ENCODE measurements at regions not wholly inside any gene's neighbourhood (a gene's known extent, or its start where the extent isn't known, plus 50 kb on each side); places are given as distances from the start of the nearest gene placed in this dataset.
"Not testable (repeated sequence)": the region's sequence is repeated elsewhere in the genome, so short reads cannot be mapped to it uniquely, and the experiment has no call there.

- no peak for DNase-seq (ENCODE audit: low read depth in 2 of 2)
Measured at GRCh38 chr6:106849676-106850332, 124.7 kb downstream of the CD24 start.

DNA sequence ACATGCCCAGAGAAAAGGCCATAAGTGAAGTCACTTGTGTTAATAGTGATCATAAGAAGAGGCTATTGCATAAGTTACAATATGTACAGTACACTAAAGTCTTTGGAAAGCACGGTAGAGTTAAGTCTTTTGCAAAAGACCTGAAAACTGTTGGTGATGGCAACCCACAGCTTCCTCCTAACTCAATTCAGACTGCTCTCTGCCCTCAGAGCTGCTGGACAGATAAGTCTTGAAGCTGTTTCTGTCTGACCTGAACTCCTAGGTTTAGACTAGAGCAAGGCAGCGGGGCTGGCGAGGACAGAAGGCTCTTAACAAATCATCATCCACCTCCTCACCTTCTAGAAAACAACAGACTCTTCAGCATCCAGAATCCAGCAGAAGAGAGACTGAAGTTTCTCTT is 125.4 kb downstream of the CD24 start:
- no peak for DNase-seq (ENCODE audit: low read depth in 2 of 2)

GRCh38 chr6:106847116-106847515 is 127.4 kb downstream of the CD24 start:
- no peak for DNase-seq (ENCODE audit: low read depth in 2 of 2)

DNA sequence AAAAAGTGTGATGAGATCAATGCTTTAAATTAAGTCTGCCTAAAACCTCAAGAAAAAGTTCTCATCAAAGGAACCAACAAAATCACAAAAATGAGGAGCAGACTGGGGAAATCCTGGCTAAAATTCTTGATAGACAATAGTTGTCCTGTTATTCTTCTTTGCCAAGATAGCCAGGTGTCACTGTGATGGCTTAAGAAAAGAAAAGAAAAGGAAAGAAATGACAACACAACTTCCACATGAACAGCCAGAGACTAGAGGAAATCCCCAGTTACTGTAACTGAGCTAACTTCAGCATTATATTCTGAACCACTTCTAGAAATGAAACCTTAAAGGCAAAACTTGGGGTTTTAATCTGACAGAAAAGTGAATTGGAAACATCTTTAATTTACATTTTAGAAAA is 129.6 kb downstream of the CD24 start:
- no peak for DNase-seq (ENCODE audit: low read depth in 2 of 2)

DNA sequence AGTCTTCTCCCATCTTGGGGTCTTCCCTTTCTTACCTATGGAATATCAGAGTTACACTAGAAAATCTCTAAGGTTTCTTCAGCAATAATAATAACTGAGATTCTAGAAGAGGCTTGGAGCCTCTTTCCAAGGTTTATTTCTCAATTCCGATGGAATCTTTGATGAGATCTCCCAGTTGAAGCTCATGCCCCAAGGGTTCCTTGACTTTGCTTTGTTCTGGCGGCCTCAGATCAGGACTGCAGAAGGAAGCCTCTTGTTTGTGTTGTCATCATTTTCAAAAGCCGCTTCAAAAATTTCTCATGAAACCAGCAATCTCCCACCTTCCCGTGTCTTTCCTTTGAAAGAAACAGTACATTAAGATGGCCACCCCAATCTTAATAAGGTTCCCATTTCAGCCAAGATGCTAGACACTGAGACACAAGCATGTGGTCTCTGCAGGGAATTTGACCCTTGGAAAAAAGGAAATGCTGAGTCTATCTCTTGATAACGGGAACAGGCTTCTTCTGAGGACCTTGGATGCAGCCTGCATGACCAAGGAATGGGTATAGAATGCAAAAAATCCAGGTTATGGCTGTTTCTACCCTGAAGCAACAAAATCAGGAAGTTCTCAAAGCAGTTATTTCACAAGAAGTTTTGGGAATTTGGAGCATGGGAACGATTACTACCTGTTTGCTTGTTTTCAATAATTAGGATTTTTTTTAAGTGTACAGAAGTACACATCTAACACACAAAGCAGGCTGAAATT is 141.6 kb downstream of the CD24 start:
- no peak for DNase-seq (ENCODE audit: low read depth in 2 of 2)

DNA sequence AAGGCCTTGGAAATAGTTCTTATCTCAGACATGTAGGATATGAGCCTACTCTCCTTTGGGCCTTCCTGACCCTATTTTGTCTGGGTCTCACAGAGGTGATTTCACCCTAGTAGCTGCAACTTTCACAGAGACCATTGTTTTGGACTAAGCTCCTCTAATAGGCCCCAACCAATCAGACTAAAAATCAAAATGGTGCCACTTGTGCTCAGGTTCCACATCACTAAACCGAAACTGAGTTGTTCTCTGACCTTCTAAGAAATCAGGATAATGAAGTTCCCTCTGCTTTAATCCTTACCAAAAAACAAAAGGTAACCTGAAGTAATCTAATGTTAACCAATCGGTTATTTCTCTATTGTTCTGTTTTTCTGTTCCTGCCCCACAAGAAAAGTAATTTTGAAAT is 143.6 kb downstream of the CD24 start:
- DNase-seq (ENCODE audit: low read depth in 2 of 2): no peak

DNA sequence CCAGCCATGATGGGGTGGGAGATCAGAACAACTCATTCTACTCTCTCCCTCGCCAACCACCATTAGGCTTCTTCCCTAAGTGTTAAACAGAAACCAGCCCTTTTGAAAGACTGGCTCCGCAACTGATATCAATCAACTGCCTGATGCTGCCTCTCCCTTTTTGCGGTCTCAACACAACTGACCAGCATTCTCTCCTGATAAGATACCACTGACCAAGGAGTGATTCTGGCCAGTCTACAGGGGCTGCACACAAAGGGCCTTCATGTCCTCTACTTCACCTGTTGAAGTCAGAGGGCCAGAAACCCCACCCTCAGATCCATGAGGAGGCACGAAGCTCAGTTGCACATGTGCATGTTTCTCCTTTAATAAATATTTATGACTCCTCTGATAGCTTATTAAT is 145.1 kb downstream of the CD24 start:
- no peak for DNase-seq (ENCODE audit: low read depth in 2 of 2)

DNA sequence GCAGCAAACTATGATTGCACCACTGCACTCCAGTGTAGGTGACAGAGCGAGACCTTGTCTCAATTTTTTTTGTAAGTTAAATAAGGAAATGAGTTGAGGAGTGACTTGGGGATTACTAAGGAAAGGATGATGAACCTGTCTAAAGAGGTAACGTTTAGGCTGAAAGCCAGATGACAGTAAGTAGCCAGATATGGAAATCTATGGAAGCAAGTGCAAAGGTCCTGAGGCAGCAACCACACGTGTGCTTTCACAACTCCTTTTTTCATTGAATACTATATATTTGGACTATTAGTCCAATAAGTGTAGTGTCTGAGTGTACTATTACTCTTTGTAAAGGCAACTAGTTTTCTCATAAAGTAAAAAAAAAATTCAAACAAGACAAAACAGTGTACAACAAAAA is 147.4 kb downstream of the CD24 start:
- no peak for DNase-seq (ENCODE audit: low read depth in 2 of 2)

DNA sequence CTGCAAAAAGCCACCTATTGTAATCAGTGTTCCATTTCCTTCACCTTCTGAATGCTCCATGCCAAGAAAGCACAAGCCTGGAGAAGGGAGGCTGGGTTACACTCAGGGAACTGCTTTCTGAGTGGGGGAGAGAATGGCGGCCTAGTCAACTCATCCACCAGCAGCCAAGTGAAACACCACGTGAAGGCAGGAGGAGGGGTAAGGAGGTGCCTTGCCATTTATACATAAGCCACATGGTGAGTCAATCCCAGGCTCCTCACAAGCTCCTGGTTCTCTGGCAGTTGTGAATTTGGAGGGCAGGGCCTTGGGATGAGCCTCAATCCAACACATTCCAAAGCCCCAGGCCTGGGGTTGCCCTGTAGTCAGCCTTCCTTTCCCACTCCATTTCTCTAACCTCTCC is 149.4 kb downstream of the CD24 start:
- no peak for DNase-seq (ENCODE audit: low read depth in 2 of 2)

- no peak for DNase-seq (ENCODE audit: low read depth in 2 of 2)
Measured at GRCh38 chr6:106823732-106824351, 150.7 kb downstream of the CD24 start.

DNA sequence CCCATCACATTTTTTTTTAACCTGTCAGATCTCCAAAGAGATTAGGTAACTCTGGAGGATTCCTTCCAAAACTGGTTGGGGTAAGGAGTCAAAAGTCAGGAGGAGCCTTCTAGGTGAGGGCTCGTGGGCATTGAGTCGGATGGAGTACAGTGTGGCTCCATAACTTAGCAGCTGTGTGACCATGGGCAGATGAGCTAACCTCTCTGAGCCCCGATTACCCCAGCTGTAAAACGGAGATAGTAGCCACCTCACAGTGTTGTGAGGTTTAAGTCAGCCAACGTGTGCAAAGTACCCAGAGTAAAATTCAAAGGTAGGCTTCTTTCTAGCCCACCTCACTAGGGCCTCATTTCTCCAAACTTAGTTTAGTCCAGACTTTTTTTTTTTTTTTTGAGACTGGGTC is 151.5 kb downstream of the CD24 start:
- DNase-seq (ENCODE audit: low read depth in 2 of 2): no peak

DNA sequence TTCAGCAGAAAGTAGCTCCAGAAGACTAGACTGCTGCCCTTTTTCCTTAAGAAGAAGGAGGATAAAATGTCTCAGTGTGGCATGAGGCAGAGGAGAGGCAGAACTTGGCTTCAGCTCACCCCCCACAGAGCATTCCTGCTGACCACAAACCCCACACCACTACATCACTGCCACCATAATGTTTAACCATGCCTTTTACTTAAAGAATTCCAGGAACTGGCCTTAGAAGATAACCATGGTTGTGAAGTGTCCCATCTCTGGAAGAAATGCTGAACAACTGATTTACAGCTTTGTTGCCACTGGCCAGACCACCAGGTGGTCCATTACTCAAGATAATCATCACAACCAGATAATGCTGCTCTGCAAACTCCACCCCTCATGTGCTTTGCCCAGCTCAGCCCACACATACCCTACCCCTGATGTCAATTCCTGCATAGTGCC is 154.1 kb downstream of the CD24 start:
- DNase-seq (ENCODE audit: low read depth in 2 of 2): no peak

DNA sequence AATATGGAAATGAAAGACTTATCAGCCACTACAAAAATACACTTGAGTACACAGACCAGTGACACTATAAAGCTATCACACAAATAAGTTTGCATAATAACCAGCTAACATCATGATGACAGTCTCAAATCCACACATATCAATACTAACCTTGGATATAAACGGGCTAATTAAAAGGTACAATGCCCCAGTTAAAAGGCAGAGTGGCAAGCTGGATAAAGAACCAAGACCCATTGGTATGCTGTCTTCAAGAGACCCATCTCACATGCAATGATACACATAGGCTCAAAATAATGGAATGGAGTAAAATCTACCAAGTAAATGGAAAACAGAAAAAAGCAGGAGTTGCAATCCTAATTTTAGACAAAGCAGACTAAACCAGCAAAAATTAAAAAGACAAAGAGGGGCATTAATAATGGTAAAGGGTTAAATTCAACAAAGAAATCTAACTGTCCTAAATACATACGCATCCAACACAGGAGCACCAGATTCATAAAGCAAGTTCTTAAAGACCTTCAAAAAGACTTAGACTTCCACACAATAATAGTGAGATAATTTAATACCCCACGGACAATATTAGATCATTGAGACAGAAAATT is 163.3 kb downstream of the CD24 start:
- no peak for DNase-seq (ENCODE audit: low read depth in 2 of 2)

DNA sequence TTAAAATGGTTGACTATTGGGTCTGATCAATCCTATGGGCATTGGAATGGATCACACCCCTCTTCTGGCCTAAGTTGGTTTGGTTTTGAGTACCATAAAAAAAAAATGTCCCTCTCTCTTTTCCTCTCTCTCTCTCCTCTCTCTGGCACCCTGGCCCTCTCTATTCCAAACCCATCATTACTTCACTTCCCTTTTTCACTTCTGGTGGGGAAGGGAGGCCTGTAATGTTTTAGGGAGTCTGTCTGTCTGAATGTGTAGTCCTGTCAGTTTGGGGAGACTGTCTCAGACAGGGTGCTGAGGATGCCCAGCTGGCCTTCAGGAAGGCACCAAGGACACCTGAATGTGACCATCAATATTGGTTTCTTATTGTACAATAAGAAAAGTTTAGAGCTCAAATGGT is 165.8 kb downstream of the CD24 start:
- DNase-seq (ENCODE audit: low read depth in 2 of 2): no peak

GRCh38 chr6:106807947-106808611 is 166.4 kb downstream of the CD24 start:
- DNase-seq (ENCODE audit: low read depth in 2 of 2): no peak

DNA sequence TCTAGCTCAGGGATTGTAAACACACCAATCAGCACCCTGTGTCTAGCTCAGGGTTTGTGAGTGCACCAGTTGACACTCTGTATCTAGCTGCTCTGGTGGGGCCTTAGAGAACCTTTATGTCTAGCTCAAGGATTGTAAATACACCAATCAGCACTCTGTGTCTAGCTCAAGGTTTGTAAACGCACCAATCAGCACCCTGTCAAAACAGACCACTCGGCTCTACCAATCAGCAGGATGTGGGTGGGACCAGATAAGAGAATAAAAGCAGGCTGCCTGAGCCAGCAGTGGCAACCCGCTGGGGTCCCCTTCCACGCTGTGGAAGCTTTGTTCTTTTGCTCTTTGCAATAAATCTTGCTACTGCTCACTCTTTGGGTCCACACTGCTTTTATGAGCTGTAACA is 168.3 kb downstream of the CD24 start:
- not testable (repeated sequence) for DNase-seq (ENCODE audit: low read depth in 2 of 2)

DNA sequence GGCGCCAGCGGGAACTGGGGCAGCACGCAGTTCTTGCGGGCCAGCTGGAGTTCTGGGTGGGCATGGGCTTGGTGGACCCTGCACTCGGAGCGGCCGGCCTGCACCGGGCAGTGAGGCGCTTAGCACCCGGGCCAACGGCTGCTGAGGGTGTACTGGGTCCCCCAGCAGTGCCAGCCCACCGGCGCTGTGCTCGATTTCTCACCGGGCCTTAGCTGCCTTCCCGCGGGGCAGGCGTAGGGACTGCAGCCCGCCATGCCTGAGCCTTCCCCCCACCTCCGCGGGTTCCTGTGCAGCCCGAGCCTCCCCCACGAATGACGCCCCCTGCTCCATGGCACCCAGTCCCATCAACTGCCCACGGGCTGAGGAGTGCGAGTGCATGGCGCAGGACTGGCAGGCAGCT is 168.8 kb downstream of the CD24 start:
- no peak for DNase-seq (ENCODE audit: low read depth in 2 of 2)

DNA sequence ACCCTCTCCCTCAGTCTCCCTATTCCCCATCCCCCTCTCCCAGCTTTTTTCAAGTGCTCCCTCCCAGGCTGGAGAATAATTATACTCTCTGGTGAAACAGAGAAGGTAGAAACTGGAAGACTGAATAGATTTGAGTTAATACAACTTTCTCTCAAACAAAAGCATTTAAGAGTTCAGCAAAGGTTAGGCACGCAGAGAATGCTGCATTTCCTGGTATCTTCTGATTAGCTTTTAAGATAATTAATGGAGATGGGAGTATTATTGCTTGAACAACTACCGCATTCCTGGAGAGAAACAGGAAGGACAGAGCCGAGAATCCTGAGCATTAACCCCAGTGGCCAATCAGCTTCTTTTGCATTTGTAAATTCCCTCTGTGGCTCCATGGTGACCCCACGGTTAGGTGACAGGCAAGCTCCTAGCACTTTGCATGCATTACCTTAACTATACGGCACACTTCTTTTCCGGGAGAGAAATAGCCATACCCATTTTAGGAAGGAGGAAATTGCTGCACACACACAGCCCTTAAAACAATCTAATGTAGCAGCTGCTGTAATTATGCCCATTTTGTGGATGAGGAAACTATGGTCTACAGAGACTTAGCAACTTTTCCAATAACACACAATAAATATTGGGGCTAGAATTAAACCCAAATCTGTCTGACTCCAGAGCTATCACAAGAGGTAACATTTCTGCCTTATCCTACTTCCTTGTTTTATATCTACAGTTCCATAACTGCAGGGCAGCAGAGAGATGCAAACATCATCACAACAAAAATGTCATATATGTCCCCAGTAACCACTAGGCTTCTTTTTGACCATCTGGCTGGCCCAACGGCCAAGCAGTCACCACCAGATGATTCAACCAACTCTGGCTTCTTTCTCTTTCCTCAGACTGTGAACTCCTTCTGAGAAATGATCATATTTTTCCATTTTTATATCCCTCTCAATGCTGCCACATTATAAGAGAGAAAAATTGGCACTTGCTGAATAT is 169.9 kb downstream of the CD24 start:
- DNase-seq (ENCODE audit: low read depth in 2 of 2): no peak

DNA sequence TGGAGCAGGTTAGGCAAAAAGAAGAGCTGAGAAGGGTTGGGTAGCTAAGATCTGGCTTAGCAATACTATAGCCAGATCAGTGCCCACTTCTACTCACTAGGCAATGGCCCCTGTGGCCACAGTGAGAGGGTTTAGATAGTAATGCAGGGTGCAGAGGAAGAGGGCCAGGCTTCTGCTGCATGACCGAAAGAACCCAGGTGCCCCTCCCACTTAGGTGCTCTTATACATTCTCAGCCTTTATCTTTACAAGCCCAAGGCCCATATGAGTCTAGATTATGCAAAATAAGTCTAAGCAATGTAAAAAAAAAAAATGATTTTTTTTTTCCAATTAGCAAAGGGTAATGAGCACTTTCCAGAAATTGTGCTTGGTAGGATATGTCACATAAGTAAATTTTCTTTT is 171.3 kb downstream of the CD24 start:
- DNase-seq (ENCODE audit: low read depth in 2 of 2): no peak

DNA sequence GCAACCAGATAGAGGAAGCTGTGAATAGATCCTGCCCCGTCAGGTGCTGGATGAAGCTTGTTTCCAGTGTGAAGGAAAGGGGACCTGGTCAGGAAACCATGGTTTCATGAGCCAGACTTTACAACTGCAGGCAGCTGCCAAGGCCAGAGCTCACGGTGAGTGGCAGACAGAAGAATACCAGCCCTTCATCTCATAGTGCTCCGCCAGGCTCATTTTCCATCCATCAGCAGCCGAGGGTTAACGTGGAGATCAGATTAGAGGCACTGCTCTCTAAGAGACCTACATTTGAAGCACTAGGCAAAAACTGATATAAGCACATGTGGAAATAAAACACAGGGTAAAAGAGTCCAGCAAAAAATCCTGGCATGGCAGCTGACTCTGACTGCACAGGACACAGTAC is 172.4 kb downstream of the CD24 start:
- DNase-seq (ENCODE audit: low read depth in 2 of 2): no peak

- DNase-seq (ENCODE audit: low read depth in 2 of 2): no peak
Measured at GRCh38 chr6:106801256-106801655, 171.9 kb downstream of the QRSL1 start.
